H1 (cell line): ENCODE measurements at regions not wholly inside any gene's neighbourhood (a gene's known extent, or its start where the extent isn't known, plus 50 kb on each side); places are given as distances from the start of the nearest gene placed in this dataset.

ENCODE experiments used
- CTCF ChIA-PET: fragments of 300-600 bp; sonication (Branson Sonifier 250); formaldehyde crosslinking; loops from one replicate; lab custom pipeline; 2021; ENCODE audit not compliant: partially characterized antibody; lab: Charles Lee
- POLR2A ChIA-PET: fragments of 300-600 bp; sonication (Branson Sonifier 250); formaldehyde crosslinking; loops from one replicate; lab custom pipeline; 2021; ENCODE audit warnings: inconsistent platforms; ENCODE audit not compliant: partially characterized antibody; lab: Charles Lee
- DNase-seq, 2 experiments: peaks; one replicate each; pipeline versions ENCODE4 v3.0.0 to v3.0.0-alpha.2; 2010 to 2022; ENCODE audit warnings: low spot score in 2 of 2, low read depth in 1 of 2, mixed read lengths in 1 of 2
- FAIRE-seq: peaks from 2 replicates; lab custom pipeline; 2011; peaks lifted over from hg19 to GRCh38; lab: Jason Lieb, UNC
- H2AFZ ChIP-seq: 2 replicates; pipeline ENCODE4 v1.8.1; 2012; ENCODE audit warnings: low read length, inconsistent platforms
- H2AK5ac ChIP-seq: 2 replicates; pipeline ENCODE4 v1.6.1; 2013; ENCODE audit warnings: low read depth, low read length
- H2BK120ac ChIP-seq: replicated peaks from 2 replicates; pipeline ENCODE3; 2013; ENCODE audit warnings: low read depth, low read length, inconsistent platforms
- H2BK12ac ChIP-seq: 2 replicates; pipeline ENCODE4 v1.6.1; 2013; ENCODE audit warnings: low read depth, low read length
- H2BK15ac ChIP-seq: 2 replicates; pipeline ENCODE4 v1.6.1; 2013; ENCODE audit warnings: low read length
- H2BK20ac ChIP-seq: 2 replicates; pipeline ENCODE4 v1.6.1; 2013; ENCODE audit warnings: low read length
- H2BK5ac ChIP-seq: 2 replicates; pipeline ENCODE4 v1.6.1; 2013; ENCODE audit warnings: low read depth, low read length
- H3K14ac ChIP-seq: 2 replicates; pipeline ENCODE4 v1.6.1; 2013; ENCODE audit warnings: inconsistent platforms; ENCODE audit not compliant: insufficient read length
- H3K18ac ChIP-seq: 2 replicates; pipeline ENCODE4 v1.6.1; 2013; ENCODE audit warnings: low read length; ENCODE audit errors: extremely low read depth
- H3K23ac ChIP-seq: 2 replicates; pipeline ENCODE4 v1.6.1; 2013; ENCODE audit warnings: inconsistent platforms; ENCODE audit not compliant: insufficient read length
- H3K23me2 ChIP-seq: 2 replicates; pipeline ENCODE4 v1.6.1; 2013; ENCODE audit warnings: low read depth, low read length
- H3K27ac ChIP-seq: 2 replicates; pipeline ENCODE4 v1.6.1; 2011; ENCODE audit warnings: low read depth, low read length, inconsistent platforms
- H3K27me3 ChIP-seq, 4 experiments: replicated peaks in 1 of 4; 1 replicate in 1 of 4; 2 replicates in 3 of 4; pipeline versions ENCODE4 v1.6.1 to v1.8.1; 2011 to 2013; ENCODE audit warnings: low read length in 3 of 4, mild to moderate bottlenecking in 3 of 4, inconsistent platforms in 2 of 4, mixed read lengths in 2 of 4, moderate library complexity in 1 of 4; ENCODE audit not compliant: control insufficient read depth in 3 of 4, insufficient read depth in 3 of 4; ENCODE audit errors: extremely low read depth in 1 of 4
- H3K36me3 ChIP-seq, 4 experiments: 2 replicates each; pipeline versions ENCODE4 v1.6.1 to v1.8.1; 2011 to 2013; ENCODE audit warnings: mild to moderate bottlenecking in 4 of 4, low read length in 3 of 4, moderate library complexity in 2 of 4, control low read depth in 1 of 4, inconsistent platforms in 1 of 4; ENCODE audit not compliant: insufficient read depth in 4 of 4, control insufficient read depth in 2 of 4
- H3K4ac ChIP-seq: replicated peaks from 2 replicates; pipeline ENCODE3; 2013; ENCODE audit warnings: low read length, low read depth, mixed read lengths, inconsistent platforms; ENCODE audit not compliant: insufficient read length
- H3K4me1 ChIP-seq, 4 experiments: replicated peaks in 1 of 4; 1 replicate in 1 of 4; 2 replicates in 3 of 4; pipeline versions ENCODE4 v1.6.1 to v1.8.1; 2011 to 2013; ENCODE audit warnings: low read length in 3 of 4, inconsistent platforms in 2 of 4, mixed read lengths in 1 of 4; ENCODE audit not compliant: insufficient read depth in 4 of 4, control insufficient read depth in 3 of 4
- H3K4me2 ChIP-seq, 2 experiments: 2 replicates each; pipeline versions ENCODE4 v1.6.1 to v1.8.1; 2011 to 2013; ENCODE audit warnings: low read depth in 2 of 2, low read length in 2 of 2, control low read depth in 1 of 2, inconsistent platforms in 1 of 2, mild to moderate bottlenecking in 1 of 2; ENCODE audit not compliant: insufficient read depth in 1 of 2
- H3K4me3 ChIP-seq, 4 experiments: fragments of 200-600, 300-600 bp in 1 of 4; sonication (generic), shearing (Covaris generic), sonication (Bioruptor Twin) in 1 of 4; 2 replicates each; pipeline versions ENCODE4 v1.5.1 to v1.8.1; 2011 to 2016; ENCODE audit warnings: low read length in 4 of 4, low read depth in 3 of 4, control low read depth in 2 of 4, inconsistent platforms in 2 of 4, mild to moderate bottlenecking in 2 of 4, mixed read lengths in 1 of 4, moderate library complexity in 1 of 4; ENCODE audit not compliant: insufficient read depth in 2 of 4; ENCODE audit errors: extremely low read depth in 1 of 4
- H3K56ac ChIP-seq: replicated peaks from 2 replicates; pipeline ENCODE3; 2013; ENCODE audit warnings: low read depth, mild to moderate bottlenecking, mixed read lengths, low read length, inconsistent platforms; ENCODE audit not compliant: insufficient read length
- H3K79me1 ChIP-seq: 2 replicates; pipeline ENCODE4 v1.6.1; 2013; ENCODE audit warnings: low read depth, low read length, control low read depth
- H3K79me2 ChIP-seq, 2 experiments: 2 replicates each; pipeline versions ENCODE4 v1.6.1 to v1.8.1; 2012 to 2013; ENCODE audit warnings: low read length in 2 of 2, mild to moderate bottlenecking in 2 of 2, inconsistent platforms in 1 of 2; ENCODE audit not compliant: insufficient read depth in 2 of 2, control insufficient read depth in 1 of 2
- H3K9ac ChIP-seq, 4 experiments: replicated peaks in 1 of 4; 1 replicate in 1 of 4; 2 replicates in 3 of 4; pipeline versions ENCODE4 v1.6.1 to v1.8.1; 2011 to 2013; ENCODE audit warnings: low read depth in 3 of 4, low read length in 3 of 4, control low read depth in 2 of 4, mild to moderate bottlenecking in 2 of 4, moderate library complexity in 2 of 4, inconsistent platforms in 1 of 4; ENCODE audit errors: extremely low read depth in 1 of 4
- H3K9me3 ChIP-seq, 2 experiments: 2 replicates each; pipeline versions ENCODE4 v1.6.1 to v1.8.1; 2012 to 2013; ENCODE audit warnings: mild to moderate bottlenecking in 2 of 2, moderate library complexity in 2 of 2, control low read depth in 1 of 2, inconsistent platforms in 1 of 2, low read depth in 1 of 2, low read length in 1 of 2, mixed read lengths in 1 of 2; ENCODE audit not compliant: insufficient read depth in 2 of 2
- H4K20me1 ChIP-seq, 2 experiments: replicated peaks in 1 of 2; 2 replicates each; pipeline versions ENCODE3 to v1.8.1; 2011 to 2013; ENCODE audit warnings: inconsistent platforms in 2 of 2, low read length in 2 of 2, mild to moderate bottlenecking in 1 of 2; ENCODE audit not compliant: insufficient read depth in 2 of 2, control insufficient read depth in 1 of 2
- H4K5ac ChIP-seq: 2 replicates; pipeline ENCODE4 v1.6.1; 2013; ENCODE audit warnings: low read length, low read depth, mixed read lengths, inconsistent platforms; ENCODE audit not compliant: insufficient read length
- H4K8ac ChIP-seq: 2 replicates; pipeline ENCODE4 v1.8.0; 2013; ENCODE audit warnings: mild to moderate bottlenecking, moderate library complexity, low read length, inconsistent platforms; ENCODE audit not compliant: insufficient read depth; ENCODE audit errors: extremely low read depth
- H4K91ac ChIP-seq: replicated peaks from 2 replicates; pipeline ENCODE3; 2013; ENCODE audit warnings: low read length, mixed read lengths, inconsistent platforms; ENCODE audit not compliant: insufficient read length
- CHD1 ChIP-seq: IDR thresholded peaks from 2 replicates; pipeline ENCODE4 v1.6.1; 2012; ENCODE audit warnings: low read depth, low read length, improper control_type of control experiment
- RAD21 ChIP-seq, 2 experiments: IDR thresholded peaks in 1 of 2; conservative IDR thresholded peaks in 1 of 2; 2 replicates each; pipeline ENCODE4 v1.6.1; 2011; ENCODE audit warnings: low read depth in 2 of 2, low read length in 2 of 2, improper control_type of control experiment in 1 of 2, inconsistent platforms in 1 of 2, mild to moderate bottlenecking in 1 of 2, moderate library complexity in 1 of 2

DNA sequence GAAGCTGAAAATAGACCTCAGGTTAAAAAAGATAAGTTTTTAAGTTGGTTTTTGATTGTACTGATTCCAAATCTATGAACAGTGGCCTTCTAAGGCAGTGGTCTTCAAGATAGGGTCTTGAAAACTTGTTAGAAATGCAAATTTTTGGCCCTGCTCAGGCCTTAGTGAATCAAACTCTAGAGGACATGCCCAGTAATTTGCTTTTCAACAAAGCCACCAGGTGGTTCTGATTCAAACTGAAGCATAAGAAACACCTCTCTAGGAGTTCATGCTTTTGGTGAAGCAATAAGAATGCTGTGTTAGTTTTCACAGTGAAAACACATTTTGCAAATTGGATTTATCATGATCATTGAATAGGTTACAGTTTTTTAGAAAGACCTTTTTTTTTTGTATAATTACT lies 1849.4 kb upstream of the AGA start:
- Histone ChIP-seq H2AFZ (no peak overlapping the region), H3K4me2 (0 out of 4 replicates have a peak overlapping the region, but pooled peaks of 1 of the 2 experiments have one; percentile 38), H3K79me1 (no peaks in the 10 kb centered on the region), H3K4ac (no peak overlapping the region), H3K23ac (no peak overlapping the region), H4K5ac (no peak overlapping the region), H2BK5ac (no peak overlapping the region), H3K23me2 (no peaks in the 10 kb centered on the region), H2BK12ac (no peak overlapping the region), H4K8ac (no peak overlapping the region), H2BK20ac (no peak overlapping the region), H3K9ac (no peak overlapping the region), H3K4me3 (0 out of 8 replicates have a peak overlapping the region, but pooled peaks of 1 of the 4 experiments have one; percentile 11), H3K79me2 (no peaks in the 10 kb centered on the region), H3K18ac (no peak overlapping the region), H3K14ac (no peak overlapping the region), H2BK120ac (no peak overlapping the region), H3K4me1 (peaks cover 2 to 13% (median 7%) of the 10 kb centered on the region in 4 experiments; a peak in 6 of 7 replicates), H3K36me3 (no peaks in the 10 kb centered on the region; a peak in 1 of 8 replicates), H2BK15ac (no peak overlapping the region), H2AK5ac (no peak overlapping the region), H3K27ac (no peak overlapping the region), H3K27me3 (no peaks in the 10 kb centered on the region), H4K91ac (no peak overlapping the region), H3K9me3 (no peaks in the 10 kb centered on the region), H4K20me1 (no peaks in the 10 kb centered on the region), H3K56ac (no peak overlapping the region)
- DNase-seq (no peak), FAIRE-seq (peak; percentile 52)
- CTCF ChIA-PET = interaction anchor here (1.3 to 2.5 kb wide), 2 partner anchors 16 to 18 kb away, joined by 3 to 11 read pairs; no protein-coding TSS in a partner anchor
- POLR2A ChIA-PET = no interaction called here
- no peak for TF ChIP-seq CHD1
- 0 out of 4 replicates have a peak, but pooled peaks of 1 of the 2 experiments have one; percentile 8 for TF ChIP-seq RAD21 (IDR thresholded peaks at IDR 0.05 in 1 of 2, conservative IDR thresholded peaks at IDR 0.05 in 1 of 2; ENCODE audit: low read depth in 2 of 2, low read length in 2 of 2)
